ELR (cell line): ENCODE measurements at regions not wholly inside any gene's neighbourhood (a gene's known extent, or its start where the extent isn't known, plus 50 kb on each side); places are given as distances from the start of the nearest gene placed in this dataset.
A peak's percentile ranks its signal among the peaks of the same experiment; 100 is the strongest.
"Not testable (repeated sequence)": the region's sequence is repeated elsewhere in the genome, so short reads cannot be mapped to it uniquely, and the experiment has no call there.

ENCODE experiments used
- DNase-seq: peaks from one replicate; pipeline ENCODE4 v3.0.0-alpha.2; 2015; ENCODE audit warnings: low read depth

- no peak for DNase-seq
These were observed 575.0 kb downstream of the GBE1 start for GRCh38 chr3:81186412-81186811.

- DNase-seq, result not testable (repeated sequence)
These were observed 579.2 kb downstream of the GBE1 start for GRCh38 chr3:81182086-81182875.

DNA sequence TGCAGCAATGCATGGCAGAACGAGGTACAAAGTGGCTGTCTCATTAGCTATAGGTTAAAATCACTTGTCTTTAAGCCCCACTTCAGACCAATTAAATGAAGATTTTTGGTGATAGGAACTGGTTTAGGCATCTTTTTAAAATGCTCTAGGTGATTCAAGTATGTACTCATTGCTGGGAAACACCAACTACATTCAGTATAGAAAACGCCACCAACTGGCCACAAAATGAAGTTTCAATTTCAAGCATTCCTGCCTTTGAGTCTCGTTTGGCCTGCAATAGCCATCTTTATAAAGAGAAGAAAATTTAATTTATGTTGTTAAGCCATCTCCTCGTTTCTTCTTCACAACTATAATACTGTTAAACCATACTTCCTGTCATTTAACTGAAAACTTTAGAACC, 587.9 kb downstream of the GBE1 start:
- DNase-seq, result peak; percentile 45

DNA sequence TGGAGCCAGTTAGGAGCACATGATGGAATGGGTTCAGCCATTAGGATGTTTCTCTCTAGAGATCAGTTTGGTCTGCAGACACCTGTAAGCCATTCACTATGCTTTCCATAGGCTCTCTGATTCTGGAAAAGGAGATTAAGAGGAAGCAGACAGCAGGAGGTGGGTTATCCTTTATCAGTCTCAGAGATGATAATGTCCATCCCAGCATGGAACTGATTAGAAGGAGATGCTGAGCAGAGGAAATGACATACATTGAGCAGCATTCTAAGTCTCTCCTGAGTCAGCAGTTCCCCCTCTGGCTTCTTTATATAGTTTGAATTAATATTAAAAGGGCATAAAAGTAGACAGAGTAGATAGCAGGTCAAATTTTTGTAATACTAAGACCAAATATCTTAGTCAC, 591.1 kb downstream of the GBE1 start:
- DNase-seq, result no peak

DNA sequence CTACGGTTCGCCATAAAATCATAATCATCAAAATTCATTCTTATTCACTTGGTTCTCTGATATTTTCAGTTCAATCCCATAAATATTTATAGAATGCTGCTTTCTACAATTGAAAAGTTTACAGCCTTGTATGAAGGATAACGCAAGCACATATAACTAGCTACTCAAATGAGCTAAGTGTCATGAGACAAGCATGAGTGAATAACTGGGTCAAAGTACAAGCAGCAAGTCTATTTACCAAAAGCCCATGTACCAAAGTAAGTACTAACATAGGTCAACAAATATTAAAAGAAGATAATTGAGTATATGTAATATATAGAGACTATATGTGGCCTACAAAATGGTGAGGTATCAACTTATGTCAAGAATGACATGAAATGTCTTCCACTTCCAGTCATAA, 596.6 kb downstream of the GBE1 start:
- DNase-seq, result no peak

- no peak for DNase-seq
These were observed 599.6 kb downstream of the GBE1 start for GRCh38 chr3:81161851-81162250.

DNA sequence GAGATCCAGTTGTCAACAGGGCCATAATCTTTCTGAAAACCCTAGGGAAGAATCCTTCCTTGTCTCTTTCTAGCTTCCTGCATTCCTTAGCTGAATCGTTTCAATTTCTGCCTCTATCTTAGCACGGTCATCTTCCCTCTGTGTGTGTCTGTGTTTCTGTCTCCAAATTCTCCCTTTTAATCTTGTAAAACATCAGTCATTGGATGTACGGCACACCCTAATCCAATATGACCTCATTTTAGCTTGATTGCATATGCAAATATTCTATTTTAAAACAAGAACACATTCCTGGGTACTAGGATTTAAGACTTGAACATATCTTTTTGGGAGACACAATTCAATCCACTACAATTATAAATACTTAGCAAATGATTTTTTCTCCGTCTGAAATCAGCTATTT, 600.3 kb downstream of the GBE1 start:
- no peak for DNase-seq

- DNase-seq, result no peak
These were observed 606.8 kb downstream of the GBE1 start for GRCh38 chr3:81154611-81155143.

DNA sequence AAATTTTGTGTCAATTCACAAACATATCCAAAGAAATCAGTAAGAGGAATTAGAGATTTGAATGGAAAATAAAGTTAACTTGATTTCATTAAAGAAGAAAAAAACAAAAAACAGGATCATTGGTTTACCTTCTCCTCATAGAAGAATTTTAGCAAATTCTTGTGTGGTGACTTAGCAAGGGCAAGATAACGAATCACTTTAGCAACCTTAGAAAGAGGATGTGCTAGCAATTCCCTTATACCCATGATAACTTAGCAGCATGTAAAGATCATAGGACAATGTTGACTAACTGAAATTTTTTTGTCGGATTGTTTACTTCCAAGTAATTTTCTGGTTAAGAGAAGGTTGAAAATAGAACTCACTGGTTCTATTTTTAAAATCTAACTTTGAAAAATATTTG, 609.3 kb downstream of the GBE1 start:
- DNase-seq, result peak; percentile 24

DNA sequence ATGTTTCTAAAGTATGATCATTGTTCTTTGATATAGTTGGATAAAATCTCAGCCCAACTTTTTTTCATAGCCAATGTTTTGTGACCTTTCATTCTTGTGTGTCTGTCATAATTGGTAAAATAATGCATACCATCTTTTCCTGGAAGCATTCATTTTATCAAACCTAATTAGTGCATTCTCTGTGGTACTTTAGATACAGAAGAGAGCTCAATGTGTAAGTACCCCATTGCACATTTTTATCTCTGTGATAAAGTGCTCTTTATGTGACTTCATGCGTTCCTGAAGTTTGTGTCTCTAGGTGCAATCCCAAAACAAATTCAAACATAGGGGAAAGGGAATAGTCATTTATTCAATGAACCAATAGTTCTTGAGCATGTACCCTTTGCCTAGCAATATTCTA, 628.5 kb downstream of the GBE1 start:
- no peak for DNase-seq

GRCh38 chr3:81105789-81106488, 655.5 kb downstream of the GBE1 start:
- DNase-seq, result peak; percentile 56

GRCh38 chr3:81105206-81105605, 656.2 kb downstream of the GBE1 start:
- DNase-seq, result peak; percentile 20

DNA sequence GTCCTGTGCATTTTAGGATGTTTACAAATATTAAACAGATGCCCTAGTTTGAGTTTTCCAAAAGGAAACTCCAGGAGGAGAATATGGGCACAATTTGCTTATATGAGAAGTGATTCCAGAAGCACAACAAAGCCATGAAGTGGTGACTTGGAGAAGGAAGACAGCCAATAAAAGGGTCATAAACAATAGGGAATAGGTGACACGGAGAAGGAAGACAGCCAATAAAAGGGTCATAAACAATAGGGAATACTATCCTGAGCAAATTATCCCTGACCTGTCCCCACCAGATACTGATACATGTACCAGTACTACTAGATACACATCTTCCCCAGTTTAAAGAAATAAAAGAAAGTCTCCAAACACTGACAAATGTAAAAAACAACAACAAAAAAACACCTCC, 663.6 kb downstream of the GBE1 start:
- DNase-seq, result no peak

GRCh38 chr3:81095956-81096355, 665.5 kb downstream of the GBE1 start:
- DNase-seq, result no peak

DNA sequence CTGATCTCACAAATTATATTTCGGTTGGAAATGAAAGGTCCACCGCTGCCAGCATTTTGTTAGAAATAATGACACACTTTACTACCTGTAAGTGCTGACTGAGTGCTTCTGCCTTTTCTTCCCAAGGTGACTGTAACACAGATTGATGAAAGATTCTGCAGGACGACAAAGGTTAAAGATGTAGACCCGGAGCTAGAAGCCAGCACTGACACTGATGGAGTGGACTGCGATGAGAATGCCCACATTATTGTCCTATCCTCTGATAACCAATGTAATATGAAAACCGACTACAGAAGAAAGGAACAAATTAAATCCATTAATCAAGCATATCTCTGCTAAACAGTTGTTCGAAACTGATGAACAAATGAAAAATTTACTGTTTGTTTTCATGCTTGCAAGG, 666.5 kb downstream of the GBE1 start:
- no peak for DNase-seq

- DNase-seq, result no peak
These were observed 673.8 kb downstream of the GBE1 start for GRCh38 chr3:81087607-81088006.

DNA sequence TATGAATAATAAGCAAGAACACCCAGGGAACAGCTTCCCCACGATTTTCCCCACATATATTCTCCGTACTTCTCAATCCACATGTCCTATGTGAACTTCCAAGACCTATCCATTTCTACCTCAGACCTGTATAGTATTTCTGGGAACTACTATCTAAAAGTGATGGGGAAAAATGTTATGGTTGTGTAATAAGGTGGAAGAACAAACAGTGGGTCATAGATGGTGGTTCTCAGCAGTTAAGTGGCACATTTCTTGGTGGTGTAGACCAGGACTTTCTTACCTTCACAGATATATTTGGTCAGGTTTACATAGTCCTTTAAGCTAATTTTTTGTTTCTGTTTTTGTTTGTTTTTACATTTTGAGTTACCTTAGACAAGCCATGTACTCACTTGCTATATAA, 675.1 kb downstream of the GBE1 start:
- no peak for DNase-seq

DNA sequence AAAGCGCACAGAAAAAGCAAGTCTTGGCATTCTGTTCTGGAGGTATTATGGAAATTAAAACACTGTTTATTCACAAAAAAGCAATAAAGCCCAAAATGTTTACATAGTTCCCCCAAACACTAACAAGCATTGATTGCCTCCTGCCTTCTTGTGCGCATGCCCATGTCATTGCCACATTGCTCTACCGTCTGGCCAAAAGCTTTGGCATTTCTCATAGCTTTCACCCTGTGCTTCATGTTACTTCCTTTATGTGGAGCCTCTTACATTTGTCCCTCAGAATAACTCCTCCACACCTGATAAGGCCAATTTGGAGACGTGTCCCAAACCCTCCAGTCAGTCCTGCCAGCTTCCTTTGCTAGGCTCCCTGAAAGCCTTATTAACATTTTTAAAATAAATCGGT, 680.8 kb downstream of the GBE1 start:
- no peak for DNase-seq

DNA sequence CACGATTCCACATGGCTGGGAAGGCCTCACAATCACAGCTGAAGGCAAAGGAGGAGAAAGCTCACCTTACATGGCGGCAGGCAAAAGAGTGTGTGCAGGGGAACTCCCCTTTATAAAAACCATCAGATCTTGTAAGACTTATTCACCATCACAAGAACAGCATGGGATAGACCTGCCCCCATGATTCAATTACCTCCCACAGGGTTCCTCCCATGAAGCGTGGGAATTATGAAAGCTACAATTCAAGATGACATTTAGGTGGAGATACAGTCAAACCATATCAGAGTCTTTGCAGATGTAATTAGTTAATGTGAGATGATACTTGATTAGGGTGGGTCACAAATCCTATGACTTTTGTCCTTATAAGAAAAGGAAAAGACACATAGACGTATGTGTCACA, 688.9 kb downstream of the GBE1 start:
- DNase-seq, result no peak

- DNase-seq, result no peak
These were observed 692.9 kb downstream of the GBE1 start for GRCh38 chr3:81068546-81068945.

GRCh38 chr3:81063896-81064295, 697.5 kb downstream of the GBE1 start:
- DNase-seq, result no peak

- not testable (repeated sequence) for DNase-seq
These were observed 710.3 kb downstream of the GBE1 start for GRCh38 chr3:81051133-81051532.

GRCh38 chr3:81048058-81048665, 713.3 kb downstream of the GBE1 start:
- DNase-seq, result no peak
